Osteocyte (in vitro differentiated cells): ENCODE measurements at regions not wholly inside any gene's neighbourhood (a gene's known extent, or its start where the extent isn't known, plus 50 kb on each side); places are given as distances from the start of the nearest gene placed in this dataset.
"Not testable (repeated sequence)": the region's sequence is repeated elsewhere in the genome, so short reads cannot be mapped to it uniquely, and the experiment has no call there.

Experiments used
- DNase-seq: peaks from one replicate; pipeline ENCODE4 v3.0.0; 2021; ENCODE audit warnings: mixed read lengths; ENCODE audit not compliant: unreplicated experiment; ENCODE audit errors: extremely low spot score
- H3K27ac Mint-ChIP-seq: one replicate; pipeline ENCODE4 v1.8.0; 2021; ENCODE audit warnings: mild to moderate bottlenecking, mixed read lengths; ENCODE audit not compliant: unreplicated experiment
- H3K27me3 Mint-ChIP-seq: one replicate; pipeline ENCODE4 v1.8.0; 2021; ENCODE audit warnings: mixed read lengths; ENCODE audit not compliant: unreplicated experiment
- H3K36me3 Mint-ChIP-seq: one replicate; pipeline ENCODE4 v1.8.0; 2021; ENCODE audit warnings: mixed read lengths; ENCODE audit not compliant: unreplicated experiment
- H3K4me1 Mint-ChIP-seq: one replicate; pipeline ENCODE4 v1.8.0; 2021; ENCODE audit warnings: mixed read lengths; ENCODE audit not compliant: unreplicated experiment
- H3K4me3 Mint-ChIP-seq: one replicate; pipeline ENCODE4 v1.8.0; 2021; ENCODE audit warnings: mild to moderate bottlenecking, moderate library complexity, mixed read lengths; ENCODE audit not compliant: unreplicated experiment
- H3K9me3 Mint-ChIP-seq: one replicate; pipeline ENCODE4 v1.8.0; 2021; ENCODE audit warnings: mixed read lengths; ENCODE audit not compliant: unreplicated experiment
- CTCF ChIP-seq: fragments of 200-600 bp; sonication (generic); IDR thresholded peaks from 2 replicates; pipeline ENCODE4 v1.5.0; 2021; ENCODE audit warnings: antibody characterized with exemption, mild to moderate bottlenecking, moderate library complexity

GRCh38 chrX:79919958-79920357, 94.6 kb upstream of the TBX22 start:
- not testable (repeated sequence) for H3K4me3 Mint-ChIP-seq, H3K36me3 Mint-ChIP-seq, DNase-seq, H3K27me3 Mint-ChIP-seq, H3K27ac Mint-ChIP-seq, H3K4me1 Mint-ChIP-seq
- H3K9me3 Mint-ChIP-seq: peaks cover 56% of the 10 kb centered on the region

GRCh38 chrX:79926791-79927190, 87.8 kb upstream of the TBX22 start:
- DNase-seq, H3K27me3 Mint-ChIP-seq, H3K4me1 Mint-ChIP-seq, H3K36me3 Mint-ChIP-seq, H3K27ac Mint-ChIP-seq, H3K4me3 Mint-ChIP-seq: not testable (repeated sequence)
- peaks cover 24% of the 10 kb centered on the region for H3K9me3 Mint-ChIP-seq

DNA sequence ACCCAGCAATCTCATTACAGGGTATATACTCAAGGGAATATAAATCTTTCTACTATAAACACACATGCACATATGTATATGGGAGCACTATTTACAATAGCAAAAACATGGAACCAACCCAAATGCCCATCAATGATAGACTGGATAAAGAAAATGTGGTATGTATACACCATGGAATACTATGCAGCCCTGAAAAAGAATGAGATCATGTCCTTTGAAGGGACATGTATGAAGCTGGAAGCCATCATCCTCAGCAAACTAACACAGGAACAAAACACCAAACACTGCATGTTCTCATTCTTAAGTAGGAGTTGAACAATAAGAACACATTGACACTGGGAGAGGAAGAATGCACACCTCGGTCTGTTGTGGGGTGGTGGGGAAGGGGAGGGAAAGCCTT, 80.6 kb upstream of the TBX22 start:
- peaks cover 42% of the 10 kb centered on the region for H3K9me3 Mint-ChIP-seq
- no peaks in the 10 kb centered on the region for H3K4me1 Mint-ChIP-seq
- no peak overlapping the region for H3K4me3 Mint-ChIP-seq
- H3K27me3 Mint-ChIP-seq: no peaks in the 10 kb centered on the region
- H3K36me3 Mint-ChIP-seq: no peaks in the 10 kb centered on the region
- DNase-seq: no peak
- no peak for TF ChIP-seq CTCF
- no peak overlapping the region for H3K27ac Mint-ChIP-seq

- H3K36me3 Mint-ChIP-seq, H3K4me3 Mint-ChIP-seq, H3K27me3 Mint-ChIP-seq, DNase-seq, H3K4me1 Mint-ChIP-seq, H3K27ac Mint-ChIP-seq: not testable (repeated sequence)
- H3K9me3 Mint-ChIP-seq: peaks cover 40% of the 10 kb centered on the region
Observed at GRCh38 chrX:79964173-79964572, 50.4 kb upstream of the TBX22 start.
